ENCODE measurements at regions not wholly inside any gene's neighbourhood (a gene's known extent, or its start where the extent isn't known, plus 50 kb on each side); places are given as distances from the start of the nearest gene placed in this dataset.

DNA sequence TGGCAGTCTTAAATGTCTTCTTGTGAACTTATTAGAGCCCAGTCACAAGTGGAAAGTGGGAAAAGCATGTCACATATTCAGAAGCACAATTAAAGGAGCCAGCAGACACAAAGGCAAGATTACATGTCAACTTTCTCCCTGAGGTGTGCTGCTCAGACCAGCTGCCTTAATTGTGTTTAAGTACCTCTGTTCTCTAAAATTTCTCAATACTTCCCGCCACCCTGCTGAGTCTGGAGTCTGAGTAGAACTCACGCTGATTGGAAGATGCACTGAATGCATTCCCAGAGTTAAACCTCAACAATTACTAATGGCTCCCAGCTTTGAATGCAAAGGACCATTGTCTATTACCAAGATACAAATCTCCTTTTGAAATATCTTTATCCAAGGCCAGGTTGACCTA, 166.4 kb upstream of the COBL start:
- H3K9me3 ChIP-seq (ENCODE audit: control insufficient read depth, insufficient read depth, low read length) = no peaks in the 10 kb centered on the region
- WGBS (ENCODE audit: insufficient coverage) = 74% methylated on average over 2 of the region's 2 CpGs
- H3K27ac ChIP-seq (ENCODE audit: low read depth, low read length) = no peak overlapping the region
- H3K27me3 ChIP-seq (ENCODE audit: control insufficient read depth, insufficient read depth, low read length) = no peaks in the 10 kb centered on the region
- no peaks in the 10 kb centered on the region for H3K36me3 ChIP-seq (ENCODE audit: control insufficient read depth, insufficient read depth, low read length)
- H3K4me1 ChIP-seq (ENCODE audit: control insufficient read depth, insufficient read depth, low read length) = no peaks in the 10 kb centered on the region
- DNase-seq (ENCODE audit: low read depth in 4 of 6, low spot score in 6 of 6) = no peak
- no peak overlapping the region for H3K4me3 ChIP-seq (ENCODE audit: low read depth, low read length)

DNA sequence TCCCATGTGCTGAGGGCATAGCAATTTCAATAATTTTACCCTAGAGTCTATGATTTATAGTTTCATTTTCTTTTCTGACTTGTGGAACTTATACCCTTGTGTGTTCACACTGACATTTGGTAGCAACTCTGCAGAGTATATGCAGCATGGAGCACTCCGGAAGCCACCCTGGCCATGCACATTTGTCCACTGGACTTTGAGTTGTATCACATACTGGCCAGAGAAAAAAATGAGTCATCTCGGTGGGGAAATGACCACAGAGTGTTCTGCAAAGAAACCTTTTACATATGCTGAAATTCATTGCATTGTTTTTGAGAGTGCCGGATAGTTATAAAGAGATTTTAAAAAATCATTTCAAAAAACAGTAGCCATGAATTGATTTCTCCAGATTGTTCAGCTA, 164.8 kb upstream of the COBL start:
- Histone ChIP-seq H3K4me1 (ENCODE audit: control insufficient read depth, insufficient read depth, low read length) (no peaks in the 10 kb centered on the region), H3K4me3 (ENCODE audit: low read depth, low read length) (no peak overlapping the region), H3K27me3 (ENCODE audit: control insufficient read depth, insufficient read depth, low read length) (no peaks in the 10 kb centered on the region), H3K27ac (ENCODE audit: low read depth, low read length) (no peak overlapping the region), H3K36me3 (ENCODE audit: control insufficient read depth, insufficient read depth, low read length) (no peaks in the 10 kb centered on the region), H3K9me3 (ENCODE audit: control insufficient read depth, insufficient read depth, low read length) (no peaks in the 10 kb centered on the region)
- DNase-seq (ENCODE audit: low read depth in 4 of 6, low spot score in 6 of 6) = no peak
- 100% methylated on average over 1 of the region's 3 CpGs for WGBS (ENCODE audit: insufficient coverage)

DNA sequence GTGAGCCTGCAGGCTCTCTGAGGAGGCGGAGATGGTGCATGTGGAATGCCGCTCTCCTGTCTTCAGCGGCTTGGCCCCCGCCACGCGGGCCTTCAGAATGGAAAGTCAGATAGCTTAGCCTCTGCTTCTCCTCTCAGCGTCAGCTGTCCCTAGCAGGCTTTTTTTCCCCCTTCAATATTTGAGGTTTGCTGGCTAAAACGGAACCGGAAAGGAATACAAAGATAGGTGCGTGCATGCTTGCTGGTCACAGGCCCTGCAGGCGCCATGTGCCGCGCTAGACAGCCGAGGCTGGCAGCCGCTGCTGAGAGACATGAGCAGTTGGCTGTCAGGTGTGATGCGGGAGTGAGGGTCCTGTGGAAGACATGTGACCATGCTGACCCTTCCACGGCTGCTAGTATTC, 161.2 kb upstream of the COBL start:
- no peaks in the 10 kb centered on the region for H3K27me3 ChIP-seq (ENCODE audit: control insufficient read depth, insufficient read depth, low read length)
- H3K4me3 ChIP-seq (ENCODE audit: low read depth, low read length) = no peak overlapping the region
- H3K27ac ChIP-seq (ENCODE audit: low read depth, low read length) = no peak overlapping the region
- H3K4me1 ChIP-seq (ENCODE audit: control insufficient read depth, insufficient read depth, low read length) = peaks cover 10% of the 10 kb centered on the region
- H3K36me3 ChIP-seq (ENCODE audit: control insufficient read depth, insufficient read depth, low read length) = no peaks in the 10 kb centered on the region
- 98% methylated on average over 9 of the region's 17 CpGs for WGBS (ENCODE audit: insufficient coverage)
- H3K9me3 ChIP-seq (ENCODE audit: control insufficient read depth, insufficient read depth, low read length) = no peaks in the 10 kb centered on the region
- DNase-seq (ENCODE audit: low read depth in 4 of 6, low spot score in 6 of 6) = no peak

DNA sequence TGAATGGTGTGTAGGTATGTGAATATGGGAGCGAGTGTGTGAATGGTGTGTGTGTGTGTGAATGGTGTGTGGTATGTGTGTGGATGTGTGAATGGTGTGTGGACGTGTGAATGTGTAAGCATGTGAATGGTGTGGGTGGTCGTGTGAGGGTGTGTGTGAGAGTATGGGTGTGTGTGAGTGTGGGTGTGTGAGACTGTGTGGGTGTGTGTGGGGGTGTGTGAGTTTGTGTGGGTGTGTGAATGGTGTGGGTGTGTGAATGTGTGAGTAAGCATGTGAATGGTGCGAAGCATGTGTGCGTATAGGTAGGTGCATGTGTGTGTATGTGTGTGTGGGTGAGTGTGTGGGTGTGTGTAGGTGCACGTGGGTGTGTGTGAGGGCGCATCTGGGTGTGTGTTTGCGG, 160.7 kb upstream of the COBL start:
- Histone ChIP-seq H3K4me1 (ENCODE audit: control insufficient read depth, insufficient read depth, low read length) (peaks cover 15% of the 10 kb centered on the region), H3K9me3 (ENCODE audit: control insufficient read depth, insufficient read depth, low read length) (no peaks in the 10 kb centered on the region), H3K27ac (ENCODE audit: low read depth, low read length) (no peak overlapping the region), H3K36me3 (ENCODE audit: control insufficient read depth, insufficient read depth, low read length) (no peaks in the 10 kb centered on the region), H3K4me3 (ENCODE audit: low read depth, low read length) (no peak overlapping the region), H3K27me3 (ENCODE audit: control insufficient read depth, insufficient read depth, low read length) (no peaks in the 10 kb centered on the region)
- DNase-seq (ENCODE audit: low read depth in 4 of 6, low spot score in 6 of 6) = no peak
- WGBS (ENCODE audit: insufficient coverage) = 87% methylated on average over 7 of the region's 8 CpGs

DNA sequence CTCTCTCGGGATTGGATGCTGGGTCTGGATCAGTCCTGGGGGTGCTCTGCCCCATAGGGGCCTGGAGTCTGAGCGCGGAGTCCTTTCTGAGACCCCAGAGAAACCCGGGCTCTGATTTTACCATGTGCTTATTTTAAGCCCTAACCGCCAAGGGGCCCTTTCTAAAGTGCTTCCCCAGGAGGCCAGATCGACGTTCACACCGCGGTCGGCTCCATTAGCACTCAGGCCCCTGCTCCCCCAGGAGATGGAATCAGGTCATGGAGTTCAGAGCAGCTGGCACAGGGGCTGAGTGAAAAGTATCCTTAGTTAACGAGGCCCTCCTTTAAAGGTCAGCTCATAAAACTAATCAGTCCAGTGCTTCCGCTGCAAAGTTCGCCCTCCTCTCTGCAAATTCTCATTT, 159.4 kb upstream of the COBL start:
- H3K9me3 ChIP-seq (ENCODE audit: control insufficient read depth, insufficient read depth, low read length) = no peaks in the 10 kb centered on the region
- H3K27ac ChIP-seq (ENCODE audit: low read depth, low read length) = no peak overlapping the region
- H3K36me3 ChIP-seq (ENCODE audit: control insufficient read depth, insufficient read depth, low read length) = no peaks in the 10 kb centered on the region
- H3K4me1 ChIP-seq (ENCODE audit: control insufficient read depth, insufficient read depth, low read length) = peaks cover 27% of the 10 kb centered on the region
- H3K4me3 ChIP-seq (ENCODE audit: low read depth, low read length) = no peak overlapping the region
- no peak for DNase-seq (ENCODE audit: low read depth in 4 of 6, low spot score in 6 of 6)
- H3K27me3 ChIP-seq (ENCODE audit: control insufficient read depth, insufficient read depth, low read length) = no peaks in the 10 kb centered on the region
- 87% methylated on average over 13 of the region's 13 CpGs for WGBS (ENCODE audit: insufficient coverage)

DNA sequence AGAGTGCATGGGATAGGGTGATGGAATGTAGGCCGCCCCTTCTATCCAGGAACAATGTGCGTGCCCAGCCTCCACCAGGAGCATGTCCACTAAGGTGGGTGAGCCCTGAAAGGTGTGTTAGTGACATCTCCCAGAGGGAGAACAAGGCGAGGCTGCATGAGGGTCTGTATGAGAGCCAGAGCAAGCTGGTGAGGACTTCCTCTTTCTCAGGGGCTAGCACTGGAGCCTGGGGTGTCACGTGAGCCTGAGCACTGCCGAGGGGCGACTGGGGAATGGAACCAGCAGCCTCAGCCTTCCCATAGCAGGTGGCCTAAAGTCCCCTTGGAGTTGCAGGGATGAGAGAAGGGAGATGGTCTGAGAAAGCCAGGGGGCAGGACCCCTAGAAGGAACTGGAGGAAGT, 156.3 kb upstream of the COBL start:
- no peak for DNase-seq (ENCODE audit: low read depth in 4 of 6, low spot score in 6 of 6)
- Histone ChIP-seq H3K27ac (ENCODE audit: low read depth, low read length) (no peak overlapping the region), H3K27me3 (ENCODE audit: control insufficient read depth, insufficient read depth, low read length) (no peaks in the 10 kb centered on the region), H3K9me3 (ENCODE audit: control insufficient read depth, insufficient read depth, low read length) (no peaks in the 10 kb centered on the region), H3K4me1 (ENCODE audit: control insufficient read depth, insufficient read depth, low read length) (peaks cover 34% of the 10 kb centered on the region), H3K36me3 (ENCODE audit: control insufficient read depth, insufficient read depth, low read length) (no peaks in the 10 kb centered on the region), H3K4me3 (ENCODE audit: low read depth, low read length) (no peak overlapping the region)
- whole genome bisulfite sequencing (ENCODE audit: insufficient coverage) = 96% methylated on average over 6 of the region's 6 CpGs

DNA sequence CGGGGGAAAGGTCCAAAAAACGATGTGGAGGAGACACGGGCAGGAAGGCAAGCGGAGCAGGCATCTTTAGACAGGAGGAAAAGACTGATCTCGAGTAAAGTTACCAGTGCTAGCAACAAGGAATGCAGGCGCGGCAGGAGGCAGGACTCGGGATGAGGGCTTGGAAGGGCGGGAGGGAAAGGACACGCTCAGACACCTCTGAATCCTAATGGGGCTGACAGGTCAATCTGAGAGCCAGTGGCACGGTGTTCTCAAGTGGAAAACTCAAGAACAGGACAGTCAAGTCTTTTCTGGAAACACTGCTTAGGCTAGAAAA, 155.3 kb upstream of the COBL start:
- Histone ChIP-seq H3K27me3 (ENCODE audit: control insufficient read depth, insufficient read depth, low read length) (no peaks in the 10 kb centered on the region), H3K4me3 (ENCODE audit: low read depth, low read length) (peak overlapping the region; percentile 32), H3K9me3 (ENCODE audit: control insufficient read depth, insufficient read depth, low read length) (no peaks in the 10 kb centered on the region), H3K4me1 (ENCODE audit: control insufficient read depth, insufficient read depth, low read length) (peaks cover 34% of the 10 kb centered on the region), H3K27ac (ENCODE audit: low read depth, low read length) (no peak overlapping the region), H3K36me3 (ENCODE audit: control insufficient read depth, insufficient read depth, low read length) (no peaks in the 10 kb centered on the region)
- WGBS (ENCODE audit: insufficient coverage) = 9% methylated on average over 11 of the region's 11 CpGs
- DNase-seq (ENCODE audit: low read depth in 4 of 6, low spot score in 6 of 6) = peak in 1 of 6 donors; percentile 63

DNA sequence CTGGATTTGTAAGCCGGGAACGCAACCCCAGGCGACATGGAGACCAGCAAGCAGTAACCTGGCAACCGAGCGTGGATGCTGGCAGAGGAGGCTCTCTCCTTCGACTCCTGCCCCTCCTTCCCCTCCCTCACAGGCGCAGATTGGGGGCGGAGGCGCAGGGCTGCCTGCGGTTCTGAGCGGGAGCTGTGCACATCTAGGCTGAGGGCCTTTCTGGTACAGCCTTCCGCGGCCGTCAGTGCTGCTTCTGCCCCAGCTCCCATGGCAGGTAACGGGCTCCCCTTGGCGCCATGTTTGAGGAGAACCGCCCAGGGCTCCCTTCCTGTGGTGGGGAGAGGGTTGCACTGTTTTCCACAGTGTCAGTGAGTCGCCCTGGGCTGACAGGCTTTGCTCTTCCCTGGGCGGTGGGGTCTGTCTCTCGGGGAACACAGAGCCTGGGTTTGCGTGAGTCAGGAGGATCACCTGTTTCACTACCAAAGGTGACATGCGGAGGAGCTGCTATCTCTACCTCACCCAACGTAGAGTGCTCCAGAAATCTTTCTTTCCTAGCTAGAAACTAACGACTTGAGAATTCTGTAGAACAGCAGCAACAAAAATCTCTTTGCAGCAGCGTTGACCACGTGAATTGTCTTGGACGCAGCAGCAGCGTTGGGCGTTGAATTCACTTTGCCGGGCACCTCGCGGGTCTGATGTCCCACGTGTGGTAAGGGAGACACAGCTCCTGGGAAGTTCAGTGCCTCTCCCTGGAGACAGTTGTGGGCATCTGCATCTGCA, 154.8 kb upstream of the COBL start:
- WGBS (ENCODE audit: insufficient coverage) = 3% methylated on average over 33 of the region's 33 CpGs
- H3K9me3 ChIP-seq (ENCODE audit: control insufficient read depth, insufficient read depth, low read length) = no peaks in the 10 kb centered on the region
- H3K27ac ChIP-seq (ENCODE audit: low read depth, low read length) = no peak overlapping the region
- H3K36me3 ChIP-seq (ENCODE audit: control insufficient read depth, insufficient read depth, low read length) = no peaks in the 10 kb centered on the region
- peaks cover 34% of the 10 kb centered on the region for H3K4me1 ChIP-seq (ENCODE audit: control insufficient read depth, insufficient read depth, low read length)
- peak overlapping the region; percentile 32 for H3K4me3 ChIP-seq (ENCODE audit: low read depth, low read length)
- peak; percentile 50 to 95 (median 75) for DNase-seq (ENCODE audit: low read depth in 4 of 6, low spot score in 6 of 6)
- H3K27me3 ChIP-seq (ENCODE audit: control insufficient read depth, insufficient read depth, low read length) = no peaks in the 10 kb centered on the region

DNA sequence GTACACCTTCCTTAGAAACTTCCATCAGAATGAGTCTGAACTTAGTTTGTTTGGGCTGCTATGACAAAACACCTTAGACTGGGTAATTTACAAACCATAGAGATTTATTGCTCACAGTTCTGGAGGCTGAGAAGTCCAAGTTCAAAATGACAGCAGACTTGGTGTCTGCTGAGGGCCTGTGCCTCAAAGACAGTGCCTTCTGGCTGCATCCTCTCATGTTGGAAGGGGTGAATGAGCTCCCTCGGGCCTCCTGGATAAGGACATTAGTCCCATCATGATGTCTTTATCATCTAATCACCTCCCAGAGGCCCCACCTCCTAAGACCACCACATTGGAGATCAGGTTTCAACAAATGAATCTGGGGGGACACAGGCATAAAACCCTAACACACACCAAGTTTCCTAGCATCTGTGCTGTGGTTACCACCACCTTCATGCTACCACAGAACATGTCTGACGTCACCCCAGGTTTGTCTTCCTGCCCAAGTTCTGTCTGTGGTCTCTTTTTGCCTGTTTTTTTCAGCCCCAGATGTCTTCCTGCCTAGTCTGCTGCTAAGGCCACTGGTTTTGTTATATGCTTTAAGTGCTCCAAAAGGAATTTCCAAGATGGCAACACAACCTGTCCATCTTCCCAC, 150.9 kb upstream of the COBL start:
- WGBS (ENCODE audit: insufficient coverage) = 100% methylated on average over 1 of the region's 2 CpGs
- no peak for DNase-seq (ENCODE audit: low read depth in 4 of 6, low spot score in 6 of 6)
- Histone ChIP-seq H3K27ac (ENCODE audit: low read depth, low read length) (no peak overlapping the region), H3K4me1 (ENCODE audit: control insufficient read depth, insufficient read depth, low read length) (peaks cover 21% of the 10 kb centered on the region), H3K36me3 (ENCODE audit: control insufficient read depth, insufficient read depth, low read length) (no peaks in the 10 kb centered on the region), H3K27me3 (ENCODE audit: control insufficient read depth, insufficient read depth, low read length) (no peaks in the 10 kb centered on the region), H3K9me3 (ENCODE audit: control insufficient read depth, insufficient read depth, low read length) (no peaks in the 10 kb centered on the region), H3K4me3 (ENCODE audit: low read depth, low read length) (no peak overlapping the region)

DNA sequence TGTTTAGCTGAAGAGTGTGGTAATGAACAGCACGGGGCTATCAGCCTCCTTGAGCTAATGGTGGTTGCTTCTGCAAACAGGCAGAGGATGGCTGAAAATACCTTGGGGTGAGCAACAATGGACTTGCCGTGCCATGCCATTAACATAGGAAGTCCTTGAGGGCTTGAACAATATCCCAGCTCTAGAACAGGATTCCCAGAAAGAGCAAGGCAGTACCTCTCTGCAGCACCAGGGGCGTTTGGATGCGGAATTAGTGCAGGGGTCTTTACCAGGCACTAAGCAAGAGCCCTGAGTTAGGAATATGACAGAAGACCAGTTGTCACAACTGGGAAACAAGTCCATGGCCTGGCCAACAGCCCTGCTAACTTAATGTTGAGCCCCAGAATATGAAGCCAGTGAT, 143.2 kb upstream of the COBL start:
- Histone ChIP-seq H3K27me3 (ENCODE audit: control insufficient read depth, insufficient read depth, low read length) (no peaks in the 10 kb centered on the region), H3K27ac (ENCODE audit: low read depth, low read length) (no peak overlapping the region), H3K36me3 (ENCODE audit: control insufficient read depth, insufficient read depth, low read length) (no peaks in the 10 kb centered on the region), H3K4me3 (ENCODE audit: low read depth, low read length) (no peak overlapping the region), H3K4me1 (ENCODE audit: control insufficient read depth, insufficient read depth, low read length) (peaks cover 3% of the 10 kb centered on the region), H3K9me3 (ENCODE audit: control insufficient read depth, insufficient read depth, low read length) (no peaks in the 10 kb centered on the region)
- 85% methylated on average over 4 of the region's 4 CpGs for whole genome bisulfite sequencing (ENCODE audit: insufficient coverage)
- DNase-seq (ENCODE audit: low read depth in 4 of 6, low spot score in 6 of 6) = no peak

Data from spinal cord (tissue), 9 donors.